ENCODE measurements at regions not wholly inside any gene's neighbourhood (a gene's known extent, or its start where the extent isn't known, plus 50 kb on each side); places are given as distances from the start of the nearest gene placed in this dataset.

GRCh38 chr1:218750216-218750970 lies 405.3 kb downstream of the TGFB2 start:
- TF ChIP-seq EZH2 (IDR thresholded peaks at IDR 0.05) (no peak), POLR2AphosphoS5 (IDR thresholded peaks at IDR 0.05; ENCODE audit: borderline replicate concordance, low read depth, low read length) (no peak), FOXP2 (optimal IDR thresholded peaks at IDR 0.05; ENCODE audit: control extremely low read depth, extremely low read length, insufficient read depth) (no peak)
